ACHN (cell line): ENCODE measurements at regions not wholly inside any gene's neighbourhood (a gene's known extent, or its start where the extent isn't known, plus 50 kb on each side); places are given as distances from the start of the nearest gene placed in this dataset.

Experiments
- DNase-seq: peaks from one replicate; pipeline ENCODE4 v3.0.0-alpha.2; 2015
- in situ Hi-C: cut with HindIII; loops from 2 replicates; pipeline ENCODE4 v1.10.0; 2017; ENCODE audit warnings: low sequenced_read_pairs, low pct_ligation_motif_present, low pct_unique_long_range_greater_than_20kb

DNA sequence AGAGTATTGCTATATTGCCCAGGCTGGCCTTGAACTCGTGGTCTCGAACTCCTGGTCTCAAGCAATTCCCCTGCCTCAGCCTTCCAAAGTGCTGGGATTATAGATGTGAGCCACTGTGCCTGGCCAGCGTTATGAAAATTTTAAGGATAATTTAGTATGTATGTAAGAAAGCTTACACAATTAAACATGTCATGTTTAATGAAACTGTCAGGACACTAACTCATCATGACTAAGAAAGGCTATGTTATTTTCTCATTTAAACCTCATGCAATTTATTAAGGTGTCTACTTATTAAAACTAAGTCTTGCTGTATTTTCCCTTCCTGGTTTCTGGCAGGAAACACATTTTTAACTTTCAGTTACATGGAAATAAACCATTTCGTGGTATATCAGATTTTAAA, 106.8 kb upstream of the ATP10A start:
- in situ Hi-C loops = no loop called here
- no peak for DNase-seq

GRCh38 chr15:25967116-25967515, 104.0 kb upstream of the ATP10A start:
- in situ Hi-C loops = no loop called here
- DNase-seq = no peak

DNA sequence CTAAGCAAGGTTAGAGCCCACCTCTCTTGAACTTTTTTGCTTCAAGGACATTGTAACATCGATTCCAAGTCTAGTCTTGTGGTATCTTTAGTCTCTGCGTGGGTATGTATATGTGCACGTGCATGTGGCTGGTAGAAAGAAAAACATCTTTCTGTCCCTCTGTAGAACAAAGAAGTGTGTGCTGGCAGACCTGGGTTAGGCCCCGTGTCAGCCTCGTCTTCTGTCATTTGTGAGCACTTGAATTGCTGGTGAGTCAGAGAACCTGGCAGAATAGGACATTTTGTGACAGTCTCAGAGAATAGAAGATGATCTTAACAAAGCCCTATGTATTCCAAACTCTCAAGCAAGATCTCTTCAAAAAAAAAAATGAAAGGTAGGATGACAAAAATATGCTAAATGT, 102.2 kb upstream of the ATP10A start:
- in situ Hi-C loops = no loop called here
- DNase-seq = no peak

DNA sequence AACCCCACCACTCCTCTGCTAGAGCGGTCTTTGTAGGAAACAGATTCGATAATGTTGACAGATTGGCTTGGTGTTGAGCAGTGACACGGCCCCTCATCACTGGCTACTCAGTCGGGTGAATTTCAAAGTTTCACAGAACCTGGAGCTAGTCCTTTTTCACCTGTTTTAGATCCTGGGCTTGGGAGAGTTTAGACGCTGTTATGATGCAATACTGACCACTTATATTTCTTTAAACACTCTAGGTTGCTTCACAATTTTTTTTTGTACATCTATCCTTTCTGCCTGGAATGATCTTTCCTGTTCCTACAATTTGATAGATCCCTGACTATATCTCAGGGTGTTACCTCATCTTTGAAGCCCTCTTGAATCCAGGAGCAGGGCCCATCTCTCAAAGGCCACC, 97.1 kb upstream of the ATP10A start:
- DNase-seq = no peak
- in situ Hi-C loops = no loop called here

DNA sequence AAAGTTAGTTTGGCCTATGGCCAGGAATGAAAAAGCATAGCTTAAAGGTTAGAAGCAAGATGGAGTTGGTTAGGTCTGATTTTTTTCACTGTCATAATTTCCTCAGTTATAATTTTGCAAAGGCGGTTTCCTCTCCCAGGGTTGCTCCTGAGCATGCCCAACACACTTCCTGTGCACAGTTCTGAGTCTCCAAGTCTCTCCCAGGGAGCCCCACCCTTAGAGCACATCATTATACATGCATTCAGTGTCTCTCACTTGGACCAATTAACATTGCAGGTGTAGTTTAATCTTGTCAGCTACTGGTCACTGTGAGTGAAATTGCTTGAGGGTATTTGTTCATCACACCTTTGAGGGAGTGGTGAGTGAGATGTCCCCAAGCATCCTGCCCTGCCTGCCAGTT, 96.0 kb upstream of the ATP10A start:
- in situ Hi-C loops = no loop called here
- DNase-seq = no peak

DNA sequence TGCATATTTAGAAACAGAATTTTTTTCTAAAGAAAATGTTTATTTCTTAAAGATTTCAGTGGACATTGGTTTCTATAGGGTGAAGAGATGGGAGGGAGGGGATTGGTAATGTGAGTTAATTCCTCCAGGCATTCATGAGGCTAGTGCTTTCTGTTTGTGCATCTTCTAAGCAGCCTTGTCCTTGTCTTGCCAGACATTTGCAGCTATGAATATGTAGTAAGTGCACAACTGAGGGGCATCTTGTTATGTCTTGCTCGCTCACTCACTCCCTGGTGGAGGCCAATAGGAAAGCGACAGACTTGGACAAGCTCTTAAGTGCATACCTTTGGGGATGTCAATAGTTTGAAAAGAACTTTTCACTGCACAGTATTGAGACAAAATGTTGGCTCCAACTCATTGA, 92.5 kb upstream of the ATP10A start:
- in situ Hi-C loops = no loop called here

GRCh38 chr15:25954398-25954797, 91.3 kb upstream of the ATP10A start:
- no peak for DNase-seq
- in situ Hi-C loops = no loop called here

More for the DNA sequence above, 92.5 kb upstream of the ATP10A start:
- no peak for DNase-seq

GRCh38 chr15:25950014-25950413, 86.9 kb upstream of the ATP10A start:
- in situ Hi-C loops = no loop called here
- DNase-seq = no peak

DNA sequence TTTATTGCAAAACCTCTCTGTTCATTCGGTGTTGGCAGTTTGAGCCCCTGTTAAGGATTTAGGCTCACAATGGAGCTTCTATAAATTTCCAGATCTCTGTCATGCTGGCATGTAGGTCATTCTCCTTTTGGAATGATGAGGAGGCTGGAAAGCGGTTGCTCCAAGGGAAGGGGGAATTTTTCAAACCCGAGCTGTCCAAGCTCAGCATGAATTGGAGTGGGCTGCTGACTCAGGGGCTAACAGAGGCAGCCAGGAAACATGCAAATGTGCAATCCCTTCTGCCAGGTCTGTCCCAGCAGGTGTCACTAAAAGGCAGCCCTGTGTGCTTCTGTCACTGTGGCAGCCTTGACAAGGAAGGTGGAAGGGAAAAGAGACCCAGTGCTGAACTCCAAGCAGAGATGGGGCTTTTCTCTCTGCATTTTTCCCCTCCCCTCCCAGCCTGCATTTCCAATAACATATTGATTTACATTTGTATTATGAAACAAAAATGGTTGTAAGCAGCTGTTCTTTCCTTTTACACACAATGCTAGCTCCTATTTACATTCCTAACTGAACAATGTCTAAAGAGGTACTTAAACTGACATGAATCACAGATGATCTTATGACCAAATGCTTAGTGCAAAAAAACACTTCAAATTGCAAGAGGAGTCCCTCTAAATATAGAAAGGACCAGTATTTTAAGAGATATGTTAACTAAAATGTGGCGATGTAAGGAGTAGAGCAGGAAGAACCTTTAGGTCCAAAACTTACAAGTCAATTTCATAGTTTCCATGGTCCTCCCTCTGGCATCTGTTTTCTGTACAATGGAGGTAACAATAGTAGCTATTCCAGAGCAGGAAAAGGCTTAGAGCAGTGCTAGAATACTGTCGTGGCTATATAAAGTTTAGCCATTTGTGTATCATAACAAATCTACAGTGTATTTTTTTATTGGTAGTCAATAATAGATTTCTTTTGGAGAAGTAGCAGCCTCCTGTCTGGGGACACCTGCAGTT, 84.5 kb upstream of the ATP10A start:
- in situ Hi-C loops = no loop called here
- peak; percentile 33 for DNase-seq

GRCh38 chr15:25946241-25946805, 83.2 kb upstream of the ATP10A start:
- in situ Hi-C loops = no loop called here
- DNase-seq = no peak

DNA sequence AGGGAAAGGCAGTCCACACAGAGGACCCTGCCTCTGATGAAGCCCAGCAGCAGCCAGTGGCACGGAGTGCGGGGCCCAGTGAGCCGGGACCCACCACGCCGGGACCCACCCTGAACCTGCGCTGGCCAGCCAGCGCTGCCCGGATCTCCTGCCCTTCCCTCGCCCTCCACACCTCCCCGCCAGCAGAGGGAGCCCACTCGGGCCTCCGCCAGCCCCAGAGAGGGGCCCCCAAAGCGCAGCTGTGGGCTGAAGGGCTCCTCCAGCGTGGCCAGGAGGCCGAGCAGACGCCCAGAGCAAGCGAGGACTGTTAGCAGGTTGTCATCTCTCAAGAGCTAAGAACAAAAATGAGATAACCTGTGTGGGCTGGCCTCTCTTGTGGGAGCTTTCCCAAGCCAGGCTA, 81.3 kb upstream of the ATP10A start:
- in situ Hi-C loops = no loop called here
- DNase-seq = no peak

DNA sequence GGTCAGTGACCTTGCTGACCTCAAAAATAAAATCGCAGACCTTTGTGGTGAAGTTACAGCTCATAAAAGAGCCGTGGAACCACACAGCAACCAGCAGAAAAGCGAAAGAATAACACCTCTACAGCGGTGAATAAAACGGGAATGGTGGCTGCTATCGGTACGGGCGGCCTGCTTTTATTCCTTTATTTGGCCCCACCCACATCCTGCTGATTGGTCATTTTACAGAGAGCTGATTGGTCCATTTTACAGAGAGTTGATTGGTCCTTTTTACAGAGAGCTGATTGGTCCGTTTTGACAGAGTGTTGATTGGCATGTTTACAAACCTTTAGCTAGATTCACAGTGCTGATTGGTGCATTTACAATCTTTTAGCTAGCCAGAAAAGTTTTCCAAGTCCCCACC, 80.7 kb upstream of the ATP10A start:
- in situ Hi-C loops = no loop called here
- DNase-seq = no peak

DNA sequence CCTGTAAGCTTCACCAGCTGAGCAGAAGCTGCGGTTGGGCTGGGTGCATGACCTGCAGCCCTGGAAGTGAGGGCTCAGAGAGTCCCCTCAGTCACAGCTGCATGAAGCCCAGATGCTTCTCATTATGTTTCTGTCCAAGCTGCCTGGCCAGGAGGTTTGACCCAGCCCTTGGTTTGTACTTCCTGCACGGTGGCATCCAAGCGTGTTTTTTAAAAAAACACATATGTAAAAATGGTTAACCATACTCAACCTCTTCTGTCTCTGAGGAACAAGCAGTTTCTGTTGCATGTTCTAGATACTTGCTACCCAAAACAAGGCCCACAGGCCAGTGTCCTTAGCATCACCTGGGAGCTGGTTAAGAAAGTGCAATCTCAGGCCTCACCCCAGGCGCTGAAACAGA, 76.0 kb upstream of the ATP10A start:
- in situ Hi-C loops = no loop called here
- no peak for DNase-seq

GRCh38 chr15:25937796-25938195, 74.7 kb upstream of the ATP10A start:
- DNase-seq = no peak
- in situ Hi-C loops = no loop called here

- DNase-seq = no peak
- in situ Hi-C loops = no loop called here
Observed at GRCh38 chr15:25936004-25936403, 72.9 kb upstream of the ATP10A start.

GRCh38 chr15:25933456-25934158, 70.5 kb upstream of the ATP10A start:
- in situ Hi-C loops = no loop called here
- DNase-seq = peak; percentile 85

GRCh38 chr15:25932696-25933095, 69.6 kb upstream of the ATP10A start:
- no peak for DNase-seq
- in situ Hi-C loops = no loop called here

DNA sequence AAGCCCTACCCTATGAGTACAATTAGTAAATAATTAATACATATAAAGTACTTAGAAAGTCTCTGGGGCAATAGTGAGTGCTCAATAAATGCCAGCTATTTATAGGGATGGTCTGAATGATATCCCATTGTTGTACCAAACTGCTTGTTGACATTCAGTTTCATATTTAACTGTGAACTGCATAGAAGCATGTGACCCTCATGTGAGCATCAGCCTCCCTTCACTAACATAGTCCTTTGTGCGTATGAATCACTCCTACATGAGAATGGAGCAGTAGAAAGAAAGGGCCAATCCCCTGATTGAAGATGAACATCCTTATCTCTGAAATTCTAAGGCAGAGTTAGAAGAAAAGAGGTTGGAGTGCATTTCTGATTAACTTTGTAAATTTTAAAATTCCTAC, 68.7 kb upstream of the ATP10A start:
- in situ Hi-C loops = no loop called here
- no peak for DNase-seq

DNA sequence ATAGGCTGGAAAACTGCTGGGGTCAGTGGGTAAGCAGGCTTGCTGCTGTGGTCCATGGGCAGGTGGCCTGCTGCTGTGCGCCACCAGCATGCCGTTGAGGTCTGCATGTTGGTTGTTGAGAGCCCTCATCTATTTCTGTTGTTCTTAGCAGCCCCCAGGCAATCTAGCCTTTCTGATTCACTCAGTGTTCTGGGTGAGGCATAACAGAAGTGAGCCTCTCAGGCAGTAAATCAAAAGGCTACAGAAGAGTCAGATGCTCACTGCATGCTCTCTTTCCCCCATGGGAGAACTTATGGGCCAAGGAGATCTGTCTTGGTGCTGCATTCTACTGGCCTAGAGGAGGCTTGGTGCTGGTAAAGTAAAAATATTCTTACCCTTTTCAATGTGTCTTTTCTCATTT, 67.8 kb upstream of the ATP10A start:
- no peak for DNase-seq
- in situ Hi-C loops = no loop called here
